ENCODE measurements at regions not wholly inside any gene's neighbourhood (a gene's known extent, or its start where the extent isn't known, plus 50 kb on each side); places are given as distances from the start of the nearest gene placed in this dataset.
"Not testable (repeated sequence)": the region's sequence is repeated elsewhere in the genome, so short reads cannot be mapped to it uniquely, and the experiment has no call there.

DNA sequence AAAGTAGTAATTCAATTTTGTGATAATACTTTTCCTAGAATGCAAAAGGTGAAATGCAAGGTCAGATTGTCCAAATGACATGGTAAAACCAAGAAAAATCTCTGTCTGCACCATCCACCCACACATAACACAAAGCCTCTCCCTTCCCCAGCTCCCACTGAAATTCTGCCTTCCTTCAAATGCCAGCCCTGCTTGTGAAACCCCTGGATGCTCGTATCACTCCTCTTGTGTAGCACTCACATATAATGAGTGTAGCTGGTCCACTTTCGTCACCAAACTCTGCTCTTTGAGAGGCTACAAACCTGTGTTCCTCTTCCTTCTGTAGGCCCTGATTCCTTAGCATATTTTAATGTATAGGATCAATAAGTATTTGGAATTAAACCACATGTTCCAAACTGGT lies 123.6 kb upstream of the BEND6 start:
- H3K4me3 ChIP-seq (ENCODE audit: insufficient read depth, low read depth, low read length), result no peak overlapping the region
- H3K36me3 ChIP-seq (ENCODE audit: control insufficient read depth, insufficient read depth, low read length), result no peaks in the 10 kb centered on the region
- 92% methylated on average over 2 of the region's 2 CpGs for WGBS, 2 experiments
- no peak overlapping the region for H3K27ac ChIP-seq (ENCODE audit: insufficient read depth, low read depth, low read length, poor library complexity, severe bottlenecking)
- H3K4me1 ChIP-seq (ENCODE audit: control insufficient read depth, insufficient read depth, low read length), result peaks cover 5% of the 10 kb centered on the region
- H3K27me3 ChIP-seq (ENCODE audit: control insufficient read depth, insufficient read depth, low read length, poor library complexity, severe bottlenecking), result no peaks in the 10 kb centered on the region
- H3K9me3 ChIP-seq (ENCODE audit: control insufficient read depth, low read length), result no peaks in the 10 kb centered on the region

- Histone ChIP-seq H3K4me3 (ENCODE audit: insufficient read depth, low read depth, low read length) (no peak overlapping the region), H3K36me3 (ENCODE audit: control insufficient read depth, insufficient read depth, low read length) (no peaks in the 10 kb centered on the region), H3K27ac (ENCODE audit: insufficient read depth, low read depth, low read length, poor library complexity, severe bottlenecking) (no peak overlapping the region), H3K9me3 (ENCODE audit: control insufficient read depth, low read length) (no peaks in the 10 kb centered on the region), H3K4me1 (ENCODE audit: control insufficient read depth, insufficient read depth, low read length) (peaks cover 5% of the 10 kb centered on the region), H3K27me3 (ENCODE audit: control insufficient read depth, insufficient read depth, low read length, poor library complexity, severe bottlenecking) (no peaks in the 10 kb centered on the region)
- WGBS, 2 experiments, result 89 to 100% methylated on average over 1 of the region's 2 CpGs
These were observed 126.8 kb upstream of the BEND6 start for GRCh38 chr6:56827908-56828649.

- not testable (repeated sequence) for H3K4me3 ChIP-seq (ENCODE audit: insufficient read depth, low read depth, low read length); H3K4me1 ChIP-seq (ENCODE audit: control insufficient read depth, insufficient read depth, low read length); H3K27ac ChIP-seq (ENCODE audit: insufficient read depth, low read depth, low read length, poor library complexity, severe bottlenecking); H3K9me3 ChIP-seq (ENCODE audit: control insufficient read depth, low read length); H3K27me3 ChIP-seq (ENCODE audit: control insufficient read depth, insufficient read depth, low read length, poor library complexity, severe bottlenecking); H3K36me3 ChIP-seq (ENCODE audit: control insufficient read depth, insufficient read depth, low read length)
- WGBS, 2 experiments, result 95 to 96% methylated on average over 26 of the region's 26 CpGs
These were observed 130.5 kb upstream of the BEND6 start for GRCh38 chr6:56824431-56824830.

- H3K27ac ChIP-seq (ENCODE audit: insufficient read depth, low read depth, low read length, poor library complexity, severe bottlenecking), result no peak overlapping the region
- WGBS, 2 experiments, result 79 to 80% methylated on average over 3 of the region's 3 CpGs
- H3K9me3 ChIP-seq (ENCODE audit: control insufficient read depth, low read length), result no peaks in the 10 kb centered on the region
- no peak overlapping the region for H3K4me3 ChIP-seq (ENCODE audit: insufficient read depth, low read depth, low read length)
- H3K27me3 ChIP-seq (ENCODE audit: control insufficient read depth, insufficient read depth, low read length, poor library complexity, severe bottlenecking), result no peaks in the 10 kb centered on the region
- no peaks in the 10 kb centered on the region for H3K36me3 ChIP-seq (ENCODE audit: control insufficient read depth, insufficient read depth, low read length)
- H3K4me1 ChIP-seq (ENCODE audit: control insufficient read depth, insufficient read depth, low read length), result no peaks in the 10 kb centered on the region
These were observed 133.9 kb upstream of the BEND6 start for GRCh38 chr6:56821005-56821432.

- H3K9me3 ChIP-seq (ENCODE audit: control insufficient read depth, low read length), result no peaks in the 10 kb centered on the region
- H3K4me1 ChIP-seq (ENCODE audit: control insufficient read depth, insufficient read depth, low read length), result no peaks in the 10 kb centered on the region
- H3K27me3 ChIP-seq (ENCODE audit: control insufficient read depth, insufficient read depth, low read length, poor library complexity, severe bottlenecking), result no peaks in the 10 kb centered on the region
- H3K27ac ChIP-seq (ENCODE audit: insufficient read depth, low read depth, low read length, poor library complexity, severe bottlenecking), result no peak overlapping the region
- H3K36me3 ChIP-seq (ENCODE audit: control insufficient read depth, insufficient read depth, low read length), result no peaks in the 10 kb centered on the region
- no peak overlapping the region for H3K4me3 ChIP-seq (ENCODE audit: insufficient read depth, low read depth, low read length)
- WGBS, 2 experiments, result 90 to 95% methylated on average over 2 of the region's 2 CpGs
These were observed 134.8 kb upstream of the BEND6 start for GRCh38 chr6:56820060-56820459.

GRCh38 chr6:56819604-56820003 lies 135.3 kb upstream of the BEND6 start:
- Histone ChIP-seq H3K4me3 (ENCODE audit: insufficient read depth, low read depth, low read length) (no peak overlapping the region), H3K4me1 (ENCODE audit: control insufficient read depth, insufficient read depth, low read length) (peaks cover under 1% of the 10 kb centered on the region), H3K27me3 (ENCODE audit: control insufficient read depth, insufficient read depth, low read length, poor library complexity, severe bottlenecking) (no peaks in the 10 kb centered on the region), H3K9me3 (ENCODE audit: control insufficient read depth, low read length) (no peaks in the 10 kb centered on the region), H3K36me3 (ENCODE audit: control insufficient read depth, insufficient read depth, low read length) (no peaks in the 10 kb centered on the region), H3K27ac (ENCODE audit: insufficient read depth, low read depth, low read length, poor library complexity, severe bottlenecking) (no peak overlapping the region)
- 89% methylated on average over 1 of the region's 1 CpG; no CpG with 5 or more reads in 1 of the 2 experiments for WGBS, 2 experiments

- Histone ChIP-seq H3K4me1 (ENCODE audit: control insufficient read depth, insufficient read depth, low read length) (peaks cover 6% of the 10 kb centered on the region), H3K9me3 (ENCODE audit: control insufficient read depth, low read length) (no peaks in the 10 kb centered on the region), H3K27ac (ENCODE audit: insufficient read depth, low read depth, low read length, poor library complexity, severe bottlenecking) (no peak overlapping the region), H3K27me3 (ENCODE audit: control insufficient read depth, insufficient read depth, low read length, poor library complexity, severe bottlenecking) (no peaks in the 10 kb centered on the region), H3K36me3 (ENCODE audit: control insufficient read depth, insufficient read depth, low read length) (no peaks in the 10 kb centered on the region), H3K4me3 (ENCODE audit: insufficient read depth, low read depth, low read length) (no peak overlapping the region)
- WGBS, 2 experiments, result 75 to 79% methylated on average over 3 to 5 of the region's 5 CpGs
These were observed 138.5 kb upstream of the BEND6 start for GRCh38 chr6:56816370-56816769.

DNA sequence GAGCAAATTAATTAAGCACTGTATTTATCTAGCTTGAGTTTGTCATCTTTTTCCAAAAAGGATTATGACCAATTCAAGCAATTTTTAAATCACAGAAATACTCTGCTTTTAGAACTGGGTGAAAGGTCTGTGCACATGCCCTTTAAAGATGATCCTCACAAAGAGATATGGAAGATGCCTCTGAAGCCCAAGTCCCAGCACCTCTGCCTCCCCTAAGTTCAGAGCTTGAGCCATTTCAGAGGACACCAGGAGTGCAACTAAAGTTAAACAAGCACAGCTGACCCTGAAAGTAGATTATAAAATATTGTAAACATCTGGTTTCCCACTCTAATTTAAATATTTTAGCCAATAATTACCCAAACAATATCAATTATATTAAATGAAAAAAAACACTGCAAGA lies 139.5 kb upstream of the BEND6 start:
- H3K9me3 ChIP-seq (ENCODE audit: control insufficient read depth, low read length), result no peaks in the 10 kb centered on the region
- no peaks in the 10 kb centered on the region for H3K36me3 ChIP-seq (ENCODE audit: control insufficient read depth, insufficient read depth, low read length)
- H3K27ac ChIP-seq (ENCODE audit: insufficient read depth, low read depth, low read length, poor library complexity, severe bottlenecking), result no peak overlapping the region
- H3K27me3 ChIP-seq (ENCODE audit: control insufficient read depth, insufficient read depth, low read length, poor library complexity, severe bottlenecking), result no peaks in the 10 kb centered on the region
- H3K4me3 ChIP-seq (ENCODE audit: insufficient read depth, low read depth, low read length), result no peak overlapping the region
- peaks cover 6% of the 10 kb centered on the region for H3K4me1 ChIP-seq (ENCODE audit: control insufficient read depth, insufficient read depth, low read length)

GRCh38 chr6:56814802-56815201 lies 140.1 kb upstream of the BEND6 start:
- no peaks in the 10 kb centered on the region for H3K27me3 ChIP-seq (ENCODE audit: control insufficient read depth, insufficient read depth, low read length, poor library complexity, severe bottlenecking)
- H3K9me3 ChIP-seq (ENCODE audit: control insufficient read depth, low read length), result no peaks in the 10 kb centered on the region
- H3K27ac ChIP-seq (ENCODE audit: insufficient read depth, low read depth, low read length, poor library complexity, severe bottlenecking), result no peak overlapping the region
- H3K36me3 ChIP-seq (ENCODE audit: control insufficient read depth, insufficient read depth, low read length), result no peaks in the 10 kb centered on the region
- WGBS, 2 experiments, result 78 to 89% methylated on average over 7 of the region's 7 CpGs
- H3K4me1 ChIP-seq (ENCODE audit: control insufficient read depth, insufficient read depth, low read length), result peaks cover 6% of the 10 kb centered on the region
- H3K4me3 ChIP-seq (ENCODE audit: insufficient read depth, low read depth, low read length), result no peak overlapping the region

- no peak overlapping the region for H3K4me3 ChIP-seq (ENCODE audit: insufficient read depth, low read depth, low read length)
- H3K4me1 ChIP-seq (ENCODE audit: control insufficient read depth, insufficient read depth, low read length), result peaks cover 6% of the 10 kb centered on the region
- H3K36me3 ChIP-seq (ENCODE audit: control insufficient read depth, insufficient read depth, low read length), result no peaks in the 10 kb centered on the region
- H3K9me3 ChIP-seq (ENCODE audit: control insufficient read depth, low read length), result no peaks in the 10 kb centered on the region
- WGBS, 2 experiments, result 79 to 81% methylated on average over 3 of the region's 3 CpGs
- no peak overlapping the region for H3K27ac ChIP-seq (ENCODE audit: insufficient read depth, low read depth, low read length, poor library complexity, severe bottlenecking)
- no peaks in the 10 kb centered on the region for H3K27me3 ChIP-seq (ENCODE audit: control insufficient read depth, insufficient read depth, low read length, poor library complexity, severe bottlenecking)
These were observed 140.6 kb upstream of the BEND6 start for GRCh38 chr6:56814308-56814707.

DNA sequence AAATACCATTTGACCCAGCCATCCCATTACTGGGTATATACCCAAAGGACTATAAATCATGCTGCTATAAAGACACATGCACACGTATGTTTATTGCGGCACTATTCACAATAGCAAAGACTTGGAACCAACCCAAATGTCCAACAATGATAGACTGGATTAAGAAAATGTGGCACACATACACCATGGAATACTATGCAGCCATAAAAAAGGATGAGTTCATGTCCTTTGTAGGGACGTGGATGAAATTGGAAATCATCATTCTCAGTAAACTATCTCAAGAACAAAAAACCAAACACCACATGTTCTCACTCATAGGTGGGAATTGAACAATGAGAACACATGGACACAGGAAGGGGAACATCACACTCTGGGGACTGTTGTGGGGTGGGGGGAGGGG lies 142.1 kb upstream of the BEND6 start:
- H3K9me3 ChIP-seq (ENCODE audit: control insufficient read depth, low read length); H3K36me3 ChIP-seq (ENCODE audit: control insufficient read depth, insufficient read depth, low read length); H3K4me3 ChIP-seq (ENCODE audit: insufficient read depth, low read depth, low read length); H3K27ac ChIP-seq (ENCODE audit: insufficient read depth, low read depth, low read length, poor library complexity, severe bottlenecking); H3K27me3 ChIP-seq (ENCODE audit: control insufficient read depth, insufficient read depth, low read length, poor library complexity, severe bottlenecking): not testable (repeated sequence)
- peaks cover 12% of the 10 kb centered on the region for H3K4me1 ChIP-seq (ENCODE audit: control insufficient read depth, insufficient read depth, low read length)
- WGBS, 2 experiments, result no CpG with 5 or more reads among the region's 3 CpGs

All from ectodermal cell (in vitro differentiated cells).